CD14-positive monocyte (primary cell): ENCODE measurements at regions not wholly inside any gene's neighbourhood (a gene's known extent, or its start where the extent isn't known, plus 50 kb on each side); places are given as distances from the start of the nearest gene placed in this dataset.

ENCODE experiments used
- DNase-seq, 3 donors: peaks; one replicate each; pipeline ENCODE4 v3.0.0-alpha.2; 2011 to 2022
- H2AFZ ChIP-seq: 2 replicates; pipeline ENCODE4 v1.6.0; 2012; ENCODE audit warnings: mild to moderate bottlenecking, low read depth, low read length, inconsistent platforms; ENCODE audit not compliant: insufficient read depth, poor library complexity, severe bottlenecking
- H3K27ac ChIP-seq, 2 donors: 1 replicate in 1 of 2; 2 replicates in 1 of 2; pipeline ENCODE4 v1.5.1; 2012 to 2013; ENCODE audit warnings: low read length in 2 of 2, control low read depth in 1 of 2, inconsistent platforms in 1 of 2, low read depth in 1 of 2, mild to moderate bottlenecking in 1 of 2
- H3K27me3 ChIP-seq, 2 donors: one replicate each; pipeline versions ENCODE4 v1.6.0 to v1.6.1; 2011 to 2013; ENCODE audit warnings: low read length in 2 of 2; ENCODE audit not compliant: control insufficient read depth in 2 of 2, insufficient read depth in 2 of 2
- H3K36me3 ChIP-seq, 2 donors: replicated peaks in 1 of 2; 1 replicate in 1 of 2; 2 replicates in 1 of 2; pipeline versions ENCODE4 v1.5.1 to v1.6.1; 2012 to 2013; ENCODE audit warnings: low read length in 2 of 2, control low read depth in 1 of 2, inconsistent platforms in 1 of 2, mild to moderate bottlenecking in 1 of 2; ENCODE audit not compliant: insufficient read depth in 2 of 2, control insufficient read depth in 1 of 2
- H3K4me1 ChIP-seq, 2 donors: 1 replicate in 1 of 2; 2 replicates in 1 of 2; pipeline versions ENCODE4 v1.5.1 to v1.6.1; 2012 to 2013; ENCODE audit warnings: low read length in 2 of 2, control low read depth in 1 of 2, inconsistent platforms in 1 of 2, mild to moderate bottlenecking in 1 of 2, moderate library complexity in 1 of 2; ENCODE audit not compliant: insufficient read depth in 2 of 2, control insufficient read depth in 1 of 2
- H3K4me2 ChIP-seq: replicated peaks from 2 replicates; pipeline ENCODE3; 2012; ENCODE audit warnings: low read length, moderate library complexity, mild to moderate bottlenecking; ENCODE audit not compliant: poor library complexity, severe bottlenecking; ENCODE audit errors: extremely low read depth
- H3K4me3 ChIP-seq, 3 experiments: fragments of 200-600 bp in 1 of 3; sonication (generic) in 1 of 3; replicated peaks in 1 of 3; 1 replicate in 2 of 3; 2 replicates in 1 of 3; pipeline ENCODE4 v1.5.1; 2011 to 2013; ENCODE audit warnings: low read length in 3 of 3, mild to moderate bottlenecking in 3 of 3, control low read depth in 2 of 3, low read depth in 2 of 3, inconsistent platforms in 1 of 3, moderate library complexity in 1 of 3
- H3K79me2 ChIP-seq: 2 replicates; pipeline ENCODE4 v1.6.0; 2012; ENCODE audit warnings: mild to moderate bottlenecking, control low read depth, inconsistent platforms, low read length, moderate library complexity; ENCODE audit not compliant: insufficient read depth
- H3K9ac ChIP-seq: 2 replicates; pipeline ENCODE4 v1.6.0; 2017; ENCODE audit warnings: low read length, mild to moderate bottlenecking; ENCODE audit not compliant: insufficient read depth, poor library complexity, severe bottlenecking
- H3K9me3 ChIP-seq, 2 donors: replicated peaks in 1 of 2; 1 replicate in 1 of 2; 2 replicates in 1 of 2; pipeline versions ENCODE4 v1.5.1 to v1.6.1; 2012 to 2013; ENCODE audit warnings: low read length in 2 of 2, control low read depth in 1 of 2; ENCODE audit not compliant: control insufficient read depth in 1 of 2, insufficient read depth in 1 of 2
- H4K20me1 ChIP-seq: 2 replicates; pipeline ENCODE4 v1.6.0; 2012; ENCODE audit warnings: mild to moderate bottlenecking, low read length, control low read depth, moderate library complexity; ENCODE audit not compliant: insufficient read depth
- H3K27ac Mint-ChIP-seq, 7 donors: one replicate each; pipeline ENCODE4 v1.8.0; 2020; ENCODE audit warnings: mild to moderate bottlenecking in 7 of 7, mixed read lengths in 7 of 7, moderate library complexity in 6 of 7, inconsistent platforms in 2 of 7
- H3K27me3 Mint-ChIP-seq, 3 donors: one replicate each; pipeline ENCODE4 v1.8.0; 2021 to 2022; ENCODE audit warnings: low read depth in 3 of 3, mild to moderate bottlenecking in 3 of 3, mixed read lengths in 3 of 3, moderate library complexity in 3 of 3, inconsistent platforms in 1 of 3
- H3K36me3 Mint-ChIP-seq, 2 donors: one replicate each; pipeline ENCODE4 v1.8.0; 2020; ENCODE audit warnings: mixed read lengths in 2 of 2, inconsistent platforms in 1 of 2, mild to moderate bottlenecking in 1 of 2
- H3K4me1 Mint-ChIP-seq: one replicate; pipeline ENCODE4 v1.8.0; 2020; ENCODE audit warnings: mild to moderate bottlenecking, mixed read lengths
- H3K4me3 Mint-ChIP-seq, 2 donors: one replicate each; pipeline ENCODE4 v1.8.0; 2020; ENCODE audit warnings: mild to moderate bottlenecking in 2 of 2, mixed read lengths in 2 of 2, moderate library complexity in 1 of 2
- H3K9me3 Mint-ChIP-seq, 7 donors: one replicate each; pipeline ENCODE4 v1.8.0; 2020 to 2022; ENCODE audit warnings: mixed read lengths in 7 of 7, mild to moderate bottlenecking in 6 of 7, moderate library complexity in 6 of 7, inconsistent platforms in 2 of 7
- CTCF ChIP-seq: fragments of 200-600 bp; IDR thresholded peaks from one replicate; pipeline ENCODE4 v1.8.0; 2022; ENCODE audit warnings: antibody characterized with exemption, mild to moderate bottlenecking
- WGBS: methylation state at CpG from one replicate; pipeline ENCODE4 v1.1.5; 2013; ENCODE audit warnings: missing lambda C conversion rate; ENCODE audit not compliant: insufficient coverage; 5-methylcytosine and 5-hydroxymethylcytosine counted together
- intact Hi-C, 2 donors: fragments of 100-400 bp; cut with micrococcal nuclease; formaldehyde crosslinking; loops; one replicate each; pipeline versions ENCODE4 v1.15.0 to v1.15.1; 2023

DNA sequence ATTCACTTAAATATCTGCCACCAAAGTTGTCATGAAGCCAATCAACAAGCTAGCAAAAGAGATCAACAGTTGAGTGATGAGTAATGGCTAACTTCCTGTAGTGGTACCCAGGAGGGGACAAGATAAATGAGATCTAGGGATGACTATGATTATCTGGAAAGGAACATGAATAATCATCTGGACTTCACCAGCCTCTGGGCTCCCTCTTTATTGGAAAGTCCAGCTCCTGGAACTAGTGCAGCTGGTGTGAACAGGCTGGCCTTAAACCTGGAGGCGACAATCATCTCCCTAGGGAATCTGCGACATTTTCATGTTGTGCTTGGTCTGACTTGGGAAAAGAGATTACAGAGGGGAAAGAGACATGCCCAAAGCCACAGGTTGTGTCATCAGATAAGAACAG, 518.6 kb downstream of the GRIN2A start:
- WGBS = 94% methylated on average over 2 of the region's 2 CpGs
- H3K36me3 ChIP-seq = no peaks in the 10 kb centered on the region
- H2AFZ ChIP-seq = no peak overlapping the region
- H3K4me3 Mint-ChIP-seq = no peak overlapping the region
- H3K9me3 ChIP-seq = no peaks in the 10 kb centered on the region
- no peak overlapping the region for H3K27ac ChIP-seq
- H3K9me3 Mint-ChIP-seq = peaks cover 0 to 12% (median 2%) of the 10 kb centered on the region in 7 donors
- DNase-seq = no peak
- no peaks in the 10 kb centered on the region for H3K36me3 Mint-ChIP-seq
- H3K9ac ChIP-seq = no peak overlapping the region
- no peaks in the 10 kb centered on the region for H4K20me1 ChIP-seq
- no peak overlapping the region for H3K4me3 ChIP-seq
- TF ChIP-seq CTCF = no peak
- no peaks in the 10 kb centered on the region for H3K4me1 ChIP-seq
- no peak overlapping the region for H3K4me2 ChIP-seq
- intact Hi-C loops = no loop called here
- H3K4me1 Mint-ChIP-seq = no peaks in the 10 kb centered on the region
- no peaks in the 10 kb centered on the region for H3K79me2 ChIP-seq
- no peak overlapping the region for H3K27ac Mint-ChIP-seq
- H3K27me3 ChIP-seq = no peaks in the 10 kb centered on the region
- no peaks in the 10 kb centered on the region for H3K27me3 Mint-ChIP-seq

DNA sequence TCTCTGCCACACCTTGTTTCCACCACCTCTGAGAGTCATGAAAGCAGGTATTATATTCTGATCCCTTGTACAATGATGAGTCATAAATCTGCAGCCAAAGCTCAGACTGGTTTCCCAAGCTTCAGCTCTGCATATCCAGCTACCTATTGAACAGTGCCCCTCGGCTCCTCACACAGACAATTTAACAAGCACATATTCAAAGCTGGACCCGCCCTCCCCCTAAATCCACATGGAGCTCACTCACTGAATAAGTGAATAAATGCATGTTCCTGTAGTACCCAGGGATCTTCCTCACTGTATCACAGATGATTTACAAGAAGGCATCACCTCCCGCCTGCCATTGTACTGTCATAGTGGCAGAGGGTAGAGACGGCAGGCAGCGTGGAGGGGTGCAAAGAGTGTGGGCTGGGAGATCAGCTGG, 516.4 kb downstream of the GRIN2A start:
- Mint-ChIP-seq H3K9me3 (peaks cover 0 to 8% (median 0%) of the 10 kb centered on the region in 7 donors), H3K27ac (no peak overlapping the region), H3K36me3 (no peaks in the 10 kb centered on the region), H3K4me3 (no peak overlapping the region), H3K27me3 (peaks cover 0 to 2% (median 0%) of the 10 kb centered on the region in 3 donors), H3K4me1 (no peaks in the 10 kb centered on the region)
- no peak overlapping the region for H3K4me3 ChIP-seq
- WGBS = 88% methylated on average over 2 of the region's 5 CpGs
- intact Hi-C loops = no loop called here
- no peak for DNase-seq
- H2AFZ ChIP-seq = no peak overlapping the region
- H3K27ac ChIP-seq = no peak overlapping the region
- H3K9me3 ChIP-seq = no peaks in the 10 kb centered on the region
- no peaks in the 10 kb centered on the region for H3K79me2 ChIP-seq
- no peak overlapping the region for H3K4me2 ChIP-seq
- no peaks in the 10 kb centered on the region for H3K4me1 ChIP-seq
- no peaks in the 10 kb centered on the region for H3K27me3 ChIP-seq
- no peak for TF ChIP-seq CTCF
- no peaks in the 10 kb centered on the region for H3K36me3 ChIP-seq
- no peaks in the 10 kb centered on the region for H4K20me1 ChIP-seq
- H3K9ac ChIP-seq = no peak overlapping the region
